ENCODE measurements at regions not wholly inside any gene's neighbourhood (a gene's known extent, or its start where the extent isn't known, plus 50 kb on each side); places are given as distances from the start of the nearest gene placed in this dataset.

DNA sequence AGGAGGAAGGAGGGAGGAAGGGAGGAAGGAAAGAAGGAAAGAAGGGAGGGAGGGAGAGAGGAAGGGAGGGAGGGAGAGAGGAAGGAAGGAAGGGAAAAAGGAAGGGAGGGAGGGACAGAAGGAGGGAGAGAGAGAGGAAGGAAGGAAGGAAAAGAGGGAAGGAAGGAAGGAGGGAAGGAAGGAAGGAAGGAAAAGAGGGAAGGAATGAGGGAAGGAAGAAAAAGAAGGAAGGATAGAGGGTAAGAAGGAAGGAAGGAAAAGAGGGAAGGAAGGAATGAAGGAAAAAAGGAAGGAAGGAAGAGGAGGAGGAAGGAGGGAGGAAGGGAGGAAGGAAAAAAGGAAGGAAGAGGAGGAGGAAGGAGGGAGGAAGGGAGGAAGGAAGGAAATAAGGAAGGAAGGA, 796.8 kb downstream of the ARAP2 start:
- TF ChIP-seq, protein P1, sequence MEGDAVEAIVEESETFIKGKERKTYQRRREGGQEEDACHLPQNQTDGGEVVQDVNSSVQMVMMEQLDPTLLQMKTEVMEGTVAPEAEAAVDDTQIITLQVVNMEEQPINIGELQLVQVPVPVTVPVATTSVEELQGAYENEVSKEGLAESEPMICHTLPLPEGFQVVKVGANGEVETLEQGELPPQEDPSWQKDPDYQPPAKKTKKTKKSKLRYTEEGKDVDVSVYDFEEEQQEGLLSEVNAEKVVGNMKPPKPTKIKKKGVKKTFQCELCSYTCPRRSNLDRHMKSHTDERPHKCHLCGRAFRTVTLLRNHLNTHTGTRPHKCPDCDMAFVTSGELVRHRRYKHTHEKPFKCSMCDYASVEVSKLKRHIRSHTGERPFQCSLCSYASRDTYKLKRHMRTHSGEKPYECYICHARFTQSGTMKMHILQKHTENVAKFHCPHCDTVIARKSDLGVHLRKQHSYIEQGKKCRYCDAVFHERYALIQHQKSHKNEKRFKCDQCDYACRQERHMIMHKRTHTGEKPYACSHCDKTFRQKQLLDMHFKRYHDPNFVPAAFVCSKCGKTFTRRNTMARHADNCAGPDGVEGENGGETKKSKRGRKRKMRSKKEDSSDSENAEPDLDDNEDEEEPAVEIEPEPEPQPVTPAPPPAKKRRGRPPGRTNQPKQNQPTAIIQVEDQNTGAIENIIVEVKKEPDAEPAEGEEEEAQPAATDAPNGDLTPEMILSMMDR (IDR thresholded peaks at IDR 0.05) = no peak
- no peak for TF ChIP-seq ZFX (IDR thresholded peaks at IDR 0.05; ENCODE audit: borderline replicate concordance)

Measured in 22Rv1 (cell line).